ENCODE measurements at regions not wholly inside any gene's neighbourhood (a gene's known extent, or its start where the extent isn't known, plus 50 kb on each side); places are given as distances from the start of the nearest gene placed in this dataset.
"Not testable (repeated sequence)": the region's sequence is repeated elsewhere in the genome, so short reads cannot be mapped to it uniquely, and the experiment has no call there.

- no peak for DNase-seq
- CTCF ChIA-PET: no interaction called here
- no peak for TF ChIP-seq CTCF (IDR thresholded peaks at IDR 0.05; ENCODE audit: unreplicated experiment)
- Mint-ChIP-seq H3K36me3 (ENCODE audit: insufficient read depth, unreplicated experiment) (no peaks in the 10 kb centered on the region), H3K4me3 (ENCODE audit: low read depth, unreplicated experiment) (no peak overlapping the region), H3K27me3 (ENCODE audit: unreplicated experiment) (peaks cover 59% of the 10 kb centered on the region), H3K9me3 (ENCODE audit: low read depth, unreplicated experiment) (peaks cover 5% of the 10 kb centered on the region), H3K27ac (ENCODE audit: unreplicated experiment) (no peak overlapping the region), H3K4me1 (ENCODE audit: low read depth, unreplicated experiment) (no peaks in the 10 kb centered on the region)
- BruUV-seq (replicated peaks): no TSS peak
- intact Hi-C loops (cut with micrococcal nuclease; ENCODE audit: unreplicated experiment): no loop called here
Measured at GRCh38 chrX:19245711-19246269, 97.9 kb upstream of the PDHA1 start.

- peaks cover 58% of the 10 kb centered on the region for H3K27me3 Mint-ChIP-seq (ENCODE audit: unreplicated experiment)
- no peaks in the 10 kb centered on the region for H3K4me1 Mint-ChIP-seq (ENCODE audit: low read depth, unreplicated experiment)
- peaks cover 3% of the 10 kb centered on the region for H3K9me3 Mint-ChIP-seq (ENCODE audit: low read depth, unreplicated experiment)
- H3K36me3 Mint-ChIP-seq (ENCODE audit: insufficient read depth, unreplicated experiment): no peaks in the 10 kb centered on the region
- intact Hi-C loops (cut with micrococcal nuclease; ENCODE audit: unreplicated experiment): no loop called here
- no TSS peak for BruUV-seq (replicated peaks)
- no peak for DNase-seq
- H3K4me3 Mint-ChIP-seq (ENCODE audit: low read depth, unreplicated experiment): no peak overlapping the region
- CTCF ChIA-PET: no interaction called here
- no peak overlapping the region for H3K27ac Mint-ChIP-seq (ENCODE audit: unreplicated experiment)
- no peak for TF ChIP-seq CTCF (IDR thresholded peaks at IDR 0.05; ENCODE audit: unreplicated experiment)
Measured at GRCh38 chrX:19256986-19257385, 86.7 kb upstream of the PDHA1 start.

GRCh38 chrX:19261026-19261425 lies 82.7 kb upstream of the PDHA1 start:
- BruUV-seq (replicated peaks); H3K9me3 Mint-ChIP-seq (ENCODE audit: low read depth, unreplicated experiment); H3K27ac Mint-ChIP-seq (ENCODE audit: unreplicated experiment); intact Hi-C loops (cut with micrococcal nuclease; ENCODE audit: unreplicated experiment); H3K4me1 Mint-ChIP-seq (ENCODE audit: low read depth, unreplicated experiment); H3K36me3 Mint-ChIP-seq (ENCODE audit: insufficient read depth, unreplicated experiment); DNase-seq; H3K4me3 Mint-ChIP-seq (ENCODE audit: low read depth, unreplicated experiment); CTCF ChIA-PET: not testable (repeated sequence)
- H3K27me3 Mint-ChIP-seq (ENCODE audit: unreplicated experiment): peaks cover 36% of the 10 kb centered on the region

- H3K9me3 Mint-ChIP-seq (ENCODE audit: low read depth, unreplicated experiment): no peaks in the 10 kb centered on the region
- H3K27ac Mint-ChIP-seq (ENCODE audit: unreplicated experiment): no peak overlapping the region
- no TSS peak for BruUV-seq (replicated peaks)
Measured at GRCh38 chrX:19270727-19271126, 73.0 kb upstream of the PDHA1 start.

More at GRCh38 chrX:19270727-19271126, 73.0 kb upstream of the PDHA1 start:
- Mint-ChIP-seq H3K4me3 (ENCODE audit: low read depth, unreplicated experiment) (no peak overlapping the region), H3K36me3 (ENCODE audit: insufficient read depth, unreplicated experiment) (no peaks in the 10 kb centered on the region), H3K4me1 (ENCODE audit: low read depth, unreplicated experiment) (no peaks in the 10 kb centered on the region), H3K27me3 (ENCODE audit: unreplicated experiment) (peaks cover 14% of the 10 kb centered on the region)
- CTCF ChIA-PET: no interaction called here
- DNase-seq: no peak
- intact Hi-C loops (cut with micrococcal nuclease; ENCODE audit: unreplicated experiment): no loop called here
- no peak for TF ChIP-seq CTCF (IDR thresholded peaks at IDR 0.05; ENCODE audit: unreplicated experiment)

Measured in Calu3 (cell line).